ENCODE measurements at regions not wholly inside any gene's neighbourhood (a gene's known extent, or its start where the extent isn't known, plus 50 kb on each side); places are given as distances from the start of the nearest gene placed in this dataset.

- 76 to 91% methylated on average over 10 of the region's 10 CpGs for WGBS, 2 donors
- intact Hi-C loops (cut with DNase I; ENCODE audit: low total_unique reads): no loop called here
- H3K4me3 ChIP-seq (ENCODE audit: low read depth, poor library complexity, severe bottlenecking): no peak overlapping the region
- DNase-seq (ENCODE audit: low spot score in 2 of 2): peak in 1 of 2 donors; percentile 48
- TF ChIP-seq CTCF (IDR thresholded peaks at IDR 0.05): no peak
- no peak for TF ChIP-seq POLR2A (IDR thresholded peaks at IDR 0.05)
Observed at GRCh38 chr11:71330349-71330748, 78.0 kb upstream of the SHANK2 start.

GRCh38 chr11:71329786-71330185, 77.4 kb upstream of the SHANK2 start:
- DNase-seq (ENCODE audit: low spot score in 2 of 2): peak in 1 of 2 donors; percentile 56
- WGBS, 2 donors: 86 to 88% methylated on average over 5 of the region's 5 CpGs
- TF ChIP-seq POLR2A (IDR thresholded peaks at IDR 0.05): no peak
- no peak for TF ChIP-seq CTCF (IDR thresholded peaks at IDR 0.05)
- no peak overlapping the region for H3K4me3 ChIP-seq (ENCODE audit: low read depth, poor library complexity, severe bottlenecking)
- intact Hi-C loops (cut with DNase I; ENCODE audit: low total_unique reads): no loop called here

GRCh38 chr11:71329165-71329510, 76.8 kb upstream of the SHANK2 start:
- TF ChIP-seq POLR2A (IDR thresholded peaks at IDR 0.05): no peak
- no peak for TF ChIP-seq CTCF (IDR thresholded peaks at IDR 0.05)
- 78 to 91% methylated on average over 3 of the region's 3 CpGs for WGBS, 2 donors
- no peak overlapping the region for H3K4me3 ChIP-seq (ENCODE audit: low read depth, poor library complexity, severe bottlenecking)
- intact Hi-C loops (cut with DNase I; ENCODE audit: low total_unique reads): no loop called here
- no peak for DNase-seq (ENCODE audit: low spot score in 2 of 2)

GRCh38 chr11:71327156-71328085, 75.0 kb upstream of the SHANK2 start:
- no peak overlapping the region for H3K4me3 ChIP-seq (ENCODE audit: low read depth, poor library complexity, severe bottlenecking)
- DNase-seq (ENCODE audit: low spot score in 2 of 2): peak in 1 of 2 donors; percentile 78
- 88 to 91% methylated on average over 20 of the region's 20 CpGs for WGBS, 2 donors
- intact Hi-C loops (cut with DNase I; ENCODE audit: low total_unique reads): no loop called here
- TF ChIP-seq POLR2A (IDR thresholded peaks at IDR 0.05) (no peak), CTCF (IDR thresholded peaks at IDR 0.05) (no peak)

GRCh38 chr11:71326328-71326940, 74.1 kb upstream of the SHANK2 start:
- WGBS, 2 donors: 70 to 73% methylated on average over 9 of the region's 10 CpGs
- DNase-seq (ENCODE audit: low spot score in 2 of 2): peak in 1 of 2 donors; percentile 79
- intact Hi-C loops (cut with DNase I; ENCODE audit: low total_unique reads): no loop called here
- H3K4me3 ChIP-seq (ENCODE audit: low read depth, poor library complexity, severe bottlenecking): no peak overlapping the region
- TF ChIP-seq CTCF (IDR thresholded peaks at IDR 0.05) (no peak), POLR2A (IDR thresholded peaks at IDR 0.05) (no peak)
